ENCODE measurements at regions not wholly inside any gene's neighbourhood (a gene's known extent, or its start where the extent isn't known, plus 50 kb on each side); places are given as distances from the start of the nearest gene placed in this dataset.
"Not testable (repeated sequence)": the region's sequence is repeated elsewhere in the genome, so short reads cannot be mapped to it uniquely, and the experiment has no call there.

DNA sequence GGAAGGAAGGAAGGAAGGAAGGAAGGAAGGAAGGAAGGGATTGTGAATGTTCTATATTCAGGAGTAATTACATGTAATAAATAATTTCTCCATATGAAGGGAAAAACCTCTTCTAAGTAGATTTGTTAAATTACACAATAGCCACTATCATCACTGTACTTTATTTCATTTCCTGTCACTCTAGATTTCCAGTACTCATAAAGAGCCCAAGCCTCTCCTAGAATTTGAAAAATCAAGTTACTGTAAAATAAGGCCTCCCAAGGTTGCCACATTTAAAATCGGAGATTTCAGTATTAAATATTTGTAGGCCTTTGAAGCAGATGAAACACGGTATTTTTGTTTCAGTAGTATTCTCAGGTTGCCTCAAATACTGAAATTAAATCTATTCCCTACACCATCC lies 499.0 kb downstream of the CDH10 start:
- no peak for DNase-seq

DNA sequence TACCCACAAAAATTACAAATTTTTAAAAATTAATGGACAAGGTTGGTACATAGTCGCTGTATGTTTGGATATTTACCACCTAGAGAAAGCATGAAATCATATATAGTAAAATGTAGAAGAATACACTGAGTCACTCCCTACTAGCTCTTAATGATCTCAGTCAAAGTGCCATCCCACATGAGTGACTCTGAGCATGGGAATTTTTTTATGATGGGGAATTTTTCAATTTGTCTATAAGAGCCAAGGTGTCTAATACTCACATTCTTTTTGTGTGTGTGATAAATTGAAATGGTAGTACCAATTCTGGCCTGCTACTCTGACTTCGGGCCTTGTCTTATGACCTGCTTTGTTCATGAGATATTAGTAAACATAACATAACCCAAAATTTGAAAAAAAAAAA lies 483.2 kb downstream of the CDH10 start:
- no peak for DNase-seq

DNA sequence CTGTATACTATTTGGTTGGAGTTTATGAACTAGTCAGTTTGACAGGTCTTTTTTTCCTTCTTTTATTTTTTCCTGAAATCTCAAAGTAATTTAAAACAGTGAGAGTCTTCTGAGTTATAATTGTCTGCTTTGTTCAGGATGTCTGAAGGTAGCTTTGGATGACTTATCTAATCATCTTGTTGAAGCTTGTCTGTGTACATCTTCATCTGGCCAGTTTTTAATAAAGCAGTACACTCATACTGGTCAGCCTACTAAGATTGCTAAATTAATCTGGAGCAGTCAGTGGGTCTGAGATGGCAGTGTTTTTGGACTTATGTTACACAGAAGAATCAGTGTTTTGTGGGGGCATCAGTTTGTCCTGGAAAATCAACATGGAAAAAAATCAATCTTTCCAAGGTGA lies 482.4 kb downstream of the CDH10 start:
- no peak for DNase-seq

- no peak for DNase-seq
Observed at GRCh38 chr5:24163091-24163490, 481.7 kb downstream of the CDH10 start.

- no peak for DNase-seq
Observed at GRCh38 chr5:24167806-24168205, 477.0 kb downstream of the CDH10 start.

- DNase-seq = no peak
Observed at GRCh38 chr5:24170026-24170425, 474.8 kb downstream of the CDH10 start.

GRCh38 chr5:24170930-24171329 lies 473.8 kb downstream of the CDH10 start:
- DNase-seq = not testable (repeated sequence)

- DNase-seq = no peak
Observed at GRCh38 chr5:24177821-24178220, 467.0 kb downstream of the CDH10 start.

GRCh38 chr5:24183981-24184380 lies 460.8 kb downstream of the CDH10 start:
- no peak for DNase-seq

- no peak for DNase-seq
Observed at GRCh38 chr5:24188216-24188925, 456.4 kb downstream of the CDH10 start.

GRCh38 chr5:24196789-24197188 lies 448.0 kb downstream of the CDH10 start:
- DNase-seq = no peak

DNA sequence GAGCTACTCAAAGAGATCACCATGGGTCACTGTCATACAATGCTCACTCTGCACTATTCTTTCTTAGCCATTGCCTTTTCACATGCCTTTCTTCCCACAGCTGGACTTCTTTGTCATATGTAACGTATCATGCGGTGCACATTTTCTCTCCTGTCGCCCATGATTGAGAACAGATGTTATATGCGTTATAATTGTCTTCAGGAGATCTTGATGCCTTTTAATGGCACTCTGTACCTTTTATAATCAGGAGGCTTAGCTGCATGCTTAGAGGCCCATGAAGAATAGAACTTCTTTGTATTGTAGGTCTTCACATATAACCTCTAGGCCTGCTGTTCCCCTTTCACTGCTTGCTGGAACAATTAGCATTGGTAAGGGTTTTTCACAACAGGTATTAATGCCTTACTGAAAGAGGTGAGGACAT lies 436.1 kb downstream of the CDH10 start:
- no peak for DNase-seq

- no peak for DNase-seq
Observed at GRCh38 chr5:24215114-24215513, 429.7 kb downstream of the CDH10 start.

DNA sequence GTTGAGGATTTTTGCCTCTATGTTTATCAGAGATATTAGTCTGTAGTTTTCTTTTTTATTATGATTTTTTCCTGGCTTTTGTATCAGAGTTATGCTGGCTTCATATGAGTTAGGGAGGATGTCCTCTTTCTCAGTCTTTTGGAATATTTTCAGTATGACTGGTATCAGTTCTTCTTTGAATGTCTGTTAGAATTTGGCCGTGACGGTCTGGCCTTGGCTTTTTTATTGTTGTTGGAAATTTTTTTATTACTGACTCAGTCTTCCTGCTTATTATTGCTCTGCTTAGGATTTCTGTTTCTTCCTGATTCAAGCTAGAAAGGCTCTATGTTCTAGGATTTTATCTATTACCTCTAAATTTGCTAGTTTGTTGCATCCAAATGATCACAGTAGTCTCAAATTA lies 421.9 kb downstream of the CDH10 start:
- no peak for DNase-seq

DNA sequence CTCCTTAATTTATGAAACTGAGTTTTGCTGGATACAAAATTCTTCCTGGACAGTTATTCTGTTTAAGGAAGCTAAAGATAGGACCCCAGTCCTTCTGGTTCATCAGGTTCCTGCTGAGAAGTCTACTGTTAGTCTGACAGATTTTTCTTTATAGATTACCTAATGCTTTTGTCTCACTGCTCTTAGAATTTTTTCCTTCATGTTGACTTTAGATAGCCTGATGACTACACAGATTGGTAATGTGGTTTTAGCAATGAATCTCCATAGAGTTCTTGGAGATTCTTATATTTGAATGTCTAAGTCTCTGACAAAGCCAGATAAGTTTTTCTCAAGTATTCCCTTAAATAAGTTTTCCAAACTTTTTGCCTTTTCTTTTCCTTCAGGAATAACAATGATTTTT lies 419.7 kb downstream of the CDH10 start:
- DNase-seq = no peak

DNA sequence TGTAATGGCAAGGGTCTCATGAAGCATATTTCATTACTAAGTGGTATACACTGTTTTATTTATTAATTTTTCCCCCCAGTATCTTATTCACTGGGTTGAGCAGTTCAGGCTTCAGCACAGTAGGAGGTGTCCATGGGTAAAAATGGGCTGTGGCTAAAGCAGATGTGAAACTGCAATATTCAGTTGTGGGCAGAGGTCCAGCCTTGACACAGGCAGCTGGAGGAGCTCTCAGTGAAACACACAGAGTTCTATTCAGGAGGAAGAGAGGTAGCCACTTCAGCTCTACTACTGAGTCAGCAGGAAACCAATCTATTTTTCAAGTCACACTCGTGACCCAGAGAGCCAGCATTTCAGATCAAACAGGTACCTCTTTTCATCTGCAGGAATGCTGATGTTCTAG lies 418.3 kb downstream of the CDH10 start:
- DNase-seq = no peak

DNA sequence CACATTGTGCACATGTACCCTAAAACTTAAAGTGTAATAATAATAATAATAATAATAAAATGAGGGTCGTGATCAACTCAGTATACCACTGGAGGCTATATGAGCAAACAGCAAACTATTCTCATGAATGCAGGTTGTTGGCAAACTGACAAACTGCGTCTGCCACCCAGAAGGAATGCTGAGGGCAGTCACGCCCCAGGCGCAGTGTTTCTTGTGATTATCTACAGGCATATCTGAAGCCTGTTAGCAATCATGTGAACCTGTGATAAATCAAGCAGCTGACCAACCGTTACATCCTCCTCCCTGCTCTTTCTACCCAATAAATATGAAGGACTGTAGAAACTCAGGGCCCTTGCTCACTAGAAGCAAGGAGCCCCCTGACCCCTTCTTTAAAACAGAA lies 416.9 kb downstream of the CDH10 start:
- not testable (repeated sequence) for DNase-seq

DNA sequence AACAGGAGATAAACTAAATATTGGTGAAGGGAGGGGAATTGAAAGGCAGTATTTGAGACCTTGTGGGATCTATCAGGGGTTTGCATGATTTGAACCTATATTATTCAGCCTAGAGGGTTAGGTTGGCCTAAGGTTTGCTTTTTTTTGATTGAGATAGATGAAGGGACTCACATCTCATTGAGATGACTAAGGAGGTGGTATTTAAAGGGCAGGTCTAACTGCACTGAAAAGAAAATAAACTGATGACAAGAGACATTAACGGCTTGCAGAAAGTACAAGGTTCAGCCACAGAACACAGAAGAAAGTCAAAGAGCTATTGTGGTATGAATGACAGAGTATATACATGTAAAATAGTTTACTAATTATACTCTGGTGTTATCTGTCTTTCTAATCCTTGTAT lies 412.7 kb downstream of the CDH10 start:
- no peak for DNase-seq

DNA sequence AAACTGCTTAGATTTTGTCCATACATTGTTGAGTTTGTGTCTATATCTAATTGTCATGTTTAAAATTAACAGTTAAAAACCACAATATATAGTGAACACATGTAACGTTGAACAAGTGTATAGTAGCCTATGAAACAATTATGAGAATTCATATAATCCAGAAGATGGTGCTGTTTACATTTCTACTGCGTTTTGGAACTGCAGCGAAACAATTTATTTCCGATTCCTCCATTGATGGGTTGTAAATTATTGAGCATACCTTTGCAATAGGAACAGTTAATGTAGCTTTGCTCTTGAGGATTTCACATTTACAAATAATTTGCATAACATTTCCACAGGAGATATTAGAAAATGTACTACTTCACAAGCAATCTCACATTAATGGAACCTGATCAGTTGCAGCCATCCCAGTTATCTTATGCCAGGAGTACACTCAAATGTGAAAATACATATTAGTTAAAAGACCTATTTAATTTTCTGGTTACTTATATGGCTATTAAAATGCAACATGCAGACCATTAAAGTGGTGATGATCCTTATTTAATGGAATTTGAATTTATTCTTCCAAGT lies 411.8 kb downstream of the CDH10 start:
- no peak for DNase-seq

DNA sequence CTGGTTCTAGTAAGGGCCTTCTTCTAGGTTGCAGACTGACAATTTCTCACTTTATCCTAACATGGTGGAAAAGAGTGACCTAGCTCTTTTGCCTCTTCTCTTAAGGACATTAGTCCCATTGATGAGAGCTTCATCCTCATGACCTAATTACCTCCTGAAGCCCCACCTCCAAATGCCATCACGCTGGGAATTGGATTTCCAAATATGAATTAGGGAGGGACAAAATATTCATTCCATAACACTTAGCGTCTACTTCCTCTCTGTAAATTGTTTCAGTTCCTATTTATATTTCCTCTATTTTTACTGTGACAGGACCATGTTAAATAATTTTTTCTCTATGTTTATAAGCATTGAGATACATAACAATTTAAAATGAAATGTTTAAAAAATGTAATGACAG lies 408.8 kb downstream of the CDH10 start:
- DNase-seq = no peak

DNA sequence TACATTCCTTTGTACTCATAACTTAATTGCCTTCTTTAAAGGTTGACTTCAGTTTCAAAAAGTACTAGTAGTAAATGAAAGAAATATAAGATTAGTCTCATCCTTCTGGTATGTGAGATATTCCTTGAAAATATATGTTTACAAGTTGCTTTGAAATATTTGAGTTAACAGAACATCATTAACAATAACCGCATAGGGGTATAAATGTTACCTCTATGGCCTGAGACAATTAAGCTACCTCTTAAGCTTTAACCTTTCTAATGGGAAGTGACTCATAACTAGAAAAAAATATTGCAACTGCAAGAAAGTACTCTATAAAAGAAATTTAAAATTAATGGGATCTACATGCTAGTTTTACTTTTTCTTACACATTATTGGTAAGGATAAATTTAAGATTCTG lies 399.0 kb downstream of the CDH10 start:
- DNase-seq = no peak

- DNase-seq = no peak
Observed at GRCh38 chr5:24264547-24264946, 380.2 kb downstream of the CDH10 start.

DNA sequence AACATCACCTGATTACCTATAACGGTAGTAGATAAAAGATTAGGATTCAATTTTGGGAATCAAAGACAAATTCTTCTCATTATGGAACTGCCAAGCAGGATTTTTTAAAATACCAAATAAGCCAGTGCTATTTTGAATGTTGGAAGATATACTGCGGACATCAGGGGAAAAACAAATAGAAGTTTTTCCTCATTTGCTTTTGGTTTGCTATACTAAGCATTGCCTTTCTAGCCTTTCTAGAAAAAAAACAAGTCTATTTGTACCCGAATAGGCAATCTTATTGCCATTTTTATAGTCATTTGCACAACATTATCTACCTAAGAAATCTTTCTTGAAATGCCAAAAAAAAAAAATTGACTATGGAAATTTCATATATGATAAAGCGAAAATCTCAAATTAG lies 379.5 kb downstream of the CDH10 start:
- DNase-seq = no peak

DNA sequence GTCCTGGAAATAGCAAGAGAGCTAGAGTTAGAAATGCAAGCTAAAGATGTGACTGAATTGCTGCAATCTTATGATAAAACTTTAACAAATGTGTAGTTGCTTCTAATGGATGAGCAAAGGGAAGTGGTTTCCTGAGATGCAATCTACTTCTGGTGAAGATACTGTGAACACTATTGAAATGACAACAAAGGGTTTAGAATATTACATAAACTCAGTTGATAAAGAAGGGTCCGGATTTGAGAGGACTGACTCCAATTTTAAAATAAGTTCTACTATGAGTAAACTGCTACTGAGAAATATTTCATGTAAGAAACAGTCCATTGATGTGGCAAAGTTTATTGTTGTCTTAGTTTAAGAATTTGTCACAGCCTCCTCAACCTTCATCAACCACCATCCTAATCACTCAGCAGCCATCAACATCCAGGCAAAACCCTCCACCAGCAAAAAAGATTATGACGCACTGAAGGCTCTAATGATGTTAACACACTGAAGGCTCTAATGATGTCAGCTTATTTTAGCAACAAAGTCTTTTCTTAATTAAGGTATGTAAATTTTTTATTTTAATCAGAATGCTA lies 376.2 kb downstream of the CDH10 start:
- DNase-seq = no peak

- not testable (repeated sequence) for DNase-seq
Observed at GRCh38 chr5:24271702-24272118, 373.1 kb downstream of the CDH10 start.
